ENCODE measurements at regions not wholly inside any gene's neighbourhood (a gene's known extent, or its start where the extent isn't known, plus 50 kb on each side); places are given as distances from the start of the nearest gene placed in this dataset.

DNA sequence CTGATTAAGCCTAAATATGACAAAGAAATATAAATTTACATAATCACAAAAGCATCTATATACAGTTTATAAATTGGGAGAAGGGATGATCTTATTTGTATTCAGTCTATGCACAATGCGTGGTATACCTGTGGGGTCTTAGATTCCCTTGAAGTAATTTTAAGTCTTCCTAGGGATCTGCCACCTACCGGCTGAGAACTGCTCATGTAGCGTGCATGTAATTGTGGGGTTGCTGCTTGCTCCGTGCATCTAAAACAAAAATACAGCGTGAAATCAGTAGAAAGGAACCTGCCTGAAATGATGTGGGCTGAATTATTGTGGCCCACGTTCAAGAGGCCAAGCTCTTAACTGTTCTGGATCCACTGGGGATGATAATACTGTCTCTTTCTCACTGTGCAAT is 187.3 kb downstream of the MBOAT1 start:
- no peak for DNase-seq

DNA sequence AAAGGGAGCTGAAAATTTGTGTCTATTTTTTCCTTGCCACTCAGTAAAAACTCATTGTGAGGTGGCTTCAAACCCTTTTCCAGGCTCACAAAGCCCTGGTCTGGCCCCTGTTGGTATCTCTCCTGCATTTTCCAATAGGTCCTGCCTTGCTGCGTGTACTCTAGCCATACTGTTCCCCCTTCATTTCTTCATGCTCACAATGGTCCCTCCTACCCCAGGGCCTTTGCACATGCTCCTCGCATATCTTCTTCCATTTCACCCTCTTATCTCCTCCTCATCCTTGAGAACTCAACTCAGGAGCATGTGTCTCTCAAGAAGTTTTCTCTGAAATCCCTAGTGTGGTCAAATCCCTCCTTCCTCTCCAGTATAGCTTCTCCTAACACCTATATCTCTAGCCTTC is 186.6 kb downstream of the MBOAT1 start:
- DNase-seq: no peak

DNA sequence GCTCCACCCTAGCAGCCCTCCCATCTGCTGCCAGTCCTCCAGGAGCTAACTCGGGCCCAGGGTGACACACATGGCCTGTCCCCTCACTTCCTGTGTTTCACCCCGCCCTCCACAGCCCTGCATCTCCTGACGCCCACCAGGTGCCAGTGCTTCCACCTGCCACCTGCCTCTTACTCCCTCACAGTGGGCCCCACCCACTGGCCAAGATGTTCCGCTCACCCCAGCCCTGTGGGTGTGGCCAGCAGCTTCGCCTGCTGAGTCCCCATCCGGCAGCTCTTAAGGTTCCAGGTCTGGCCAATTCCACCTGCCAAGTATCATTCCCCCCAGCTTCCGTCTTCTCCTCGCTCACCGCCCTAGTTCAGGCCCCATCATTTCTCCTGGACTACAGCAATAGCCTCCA is 184.1 kb downstream of the MBOAT1 start:
- DNase-seq: no peak

DNA sequence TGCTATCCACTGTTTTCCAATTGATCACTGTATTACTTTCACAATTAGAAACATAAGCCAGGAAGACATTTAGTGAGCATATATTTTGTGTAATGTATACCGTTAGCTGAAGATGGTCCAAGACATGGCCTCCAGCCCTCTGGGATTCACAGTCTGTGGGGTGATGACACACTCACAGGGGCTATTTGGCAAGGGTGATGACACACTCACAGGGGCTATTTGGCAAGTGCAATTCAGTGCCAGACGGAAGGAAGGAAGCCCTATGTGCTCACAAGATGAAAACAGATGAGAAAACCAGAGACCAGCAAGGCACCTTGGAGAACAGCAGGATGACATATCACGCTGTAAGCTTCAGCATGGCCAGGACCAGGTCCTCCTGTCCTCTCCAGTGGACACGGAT is 183.7 kb downstream of the MBOAT1 start:
- DNase-seq: no peak

DNA sequence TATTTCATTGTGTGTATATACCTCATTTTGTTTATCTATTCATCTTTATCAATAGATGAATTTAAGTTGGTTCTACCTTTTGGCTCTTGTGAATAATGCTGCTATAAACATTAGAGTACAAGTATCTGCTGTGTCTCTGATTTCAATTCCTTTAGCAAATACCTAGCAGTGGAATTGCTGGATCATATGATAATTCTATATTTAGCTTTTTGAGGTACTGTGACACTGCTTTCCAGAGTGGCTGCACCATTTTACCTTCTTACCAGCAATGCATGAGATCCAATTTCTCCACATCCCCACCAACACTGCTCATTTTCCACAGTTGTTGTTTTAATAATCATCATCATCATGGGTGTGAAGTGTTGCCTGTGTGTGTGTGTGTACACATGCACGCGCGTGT is 182.3 kb downstream of the MBOAT1 start:
- DNase-seq: no peak

DNA sequence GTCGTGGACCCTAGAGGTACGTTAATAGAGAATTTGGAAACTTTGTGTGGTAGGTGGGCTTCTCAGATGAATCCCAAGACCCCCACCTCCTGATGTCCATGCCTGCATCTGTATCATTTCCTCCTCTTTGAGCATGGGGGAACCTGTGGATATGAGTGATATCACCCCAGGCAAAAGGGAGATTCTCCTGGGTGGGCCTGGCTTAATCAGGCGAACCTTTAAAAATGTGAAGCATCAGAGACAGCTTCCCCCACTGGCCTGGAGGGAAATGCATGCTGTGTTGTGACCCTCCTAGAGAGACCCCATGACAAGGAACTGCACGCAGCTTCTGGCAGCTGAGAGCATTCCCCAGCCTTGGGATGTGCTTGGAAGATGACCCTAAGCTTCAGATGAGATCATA is 180.9 kb downstream of the MBOAT1 start:
- DNase-seq: no peak

DNA sequence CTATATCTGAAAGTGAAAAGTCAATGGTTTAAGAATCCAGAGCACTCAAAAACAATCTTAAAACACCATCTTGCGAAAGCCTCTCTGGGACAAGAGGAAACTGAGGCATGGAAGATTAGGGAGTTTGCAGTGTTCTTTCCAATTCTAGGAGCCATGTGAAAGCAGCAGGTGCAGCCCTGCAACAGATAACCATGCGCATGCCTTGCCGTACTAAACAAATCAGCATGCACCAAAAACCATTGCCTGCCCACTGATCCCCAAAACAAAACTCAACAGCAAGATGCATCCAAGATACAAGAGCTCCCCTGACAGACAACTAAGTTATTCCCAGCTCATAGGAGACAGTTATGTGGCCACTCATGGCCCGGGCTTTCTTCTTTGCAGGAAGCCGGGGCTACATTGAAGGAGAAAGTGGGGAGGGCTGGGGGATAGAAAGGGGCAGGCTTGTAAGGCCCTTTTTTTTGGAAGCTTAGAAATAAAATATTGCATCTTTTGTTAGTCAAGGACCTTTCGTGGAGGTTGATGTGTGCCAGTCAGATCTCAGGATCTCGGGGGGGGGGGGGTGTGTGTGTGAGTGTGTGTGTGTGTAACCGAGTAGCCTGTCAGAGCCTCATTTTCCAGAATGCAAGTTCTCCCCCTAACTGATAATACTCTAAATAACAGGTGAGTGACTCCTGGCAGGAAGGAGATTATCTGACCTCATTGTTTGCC is 178.4 kb downstream of the MBOAT1 start:
- DNase-seq: no peak

DNA sequence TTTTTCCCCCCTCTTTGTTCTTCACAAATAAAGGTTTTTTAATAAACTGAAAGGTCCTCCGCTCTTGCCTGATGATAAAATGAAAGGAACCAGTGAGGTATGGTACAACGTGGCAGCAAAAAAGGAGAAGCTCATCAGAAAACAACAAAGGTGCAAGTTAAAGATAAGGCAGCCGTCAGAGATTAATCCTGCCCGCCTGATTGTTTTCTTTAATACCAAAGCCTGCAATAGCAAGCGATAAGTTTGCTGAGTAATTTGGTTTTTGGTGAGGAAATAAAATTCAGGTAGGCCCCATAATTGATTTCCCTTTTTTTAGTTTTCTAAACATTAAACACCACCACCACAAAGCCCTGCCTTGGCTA is 177.9 kb downstream of the MBOAT1 start:
- DNase-seq: no peak

DNA sequence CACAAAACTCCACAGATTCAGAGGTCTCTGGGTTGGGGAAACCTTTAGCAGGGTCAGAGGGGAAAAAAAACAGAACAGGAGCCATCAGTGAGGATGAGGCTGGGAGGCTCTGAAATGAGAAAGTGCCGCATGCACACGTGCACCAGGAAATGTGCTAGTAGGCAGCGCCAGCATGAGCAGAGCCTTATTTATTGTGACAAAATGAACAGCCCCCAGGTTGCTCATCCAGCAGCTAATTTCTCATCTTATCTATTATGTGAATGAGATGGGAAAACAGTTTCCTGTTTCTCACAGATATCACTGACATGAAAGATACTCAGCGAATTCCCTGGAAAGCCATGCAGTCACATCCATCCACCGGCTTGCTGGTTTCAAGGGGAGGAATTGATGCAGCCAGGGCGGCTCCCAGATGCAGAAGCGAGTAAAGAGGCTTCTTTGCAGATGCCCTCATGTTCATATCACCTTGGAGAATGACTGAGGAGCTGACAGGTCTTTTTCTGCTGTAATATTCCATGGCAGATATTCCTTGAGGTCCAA is 176.1 kb downstream of the MBOAT1 start:
- no peak for DNase-seq

DNA sequence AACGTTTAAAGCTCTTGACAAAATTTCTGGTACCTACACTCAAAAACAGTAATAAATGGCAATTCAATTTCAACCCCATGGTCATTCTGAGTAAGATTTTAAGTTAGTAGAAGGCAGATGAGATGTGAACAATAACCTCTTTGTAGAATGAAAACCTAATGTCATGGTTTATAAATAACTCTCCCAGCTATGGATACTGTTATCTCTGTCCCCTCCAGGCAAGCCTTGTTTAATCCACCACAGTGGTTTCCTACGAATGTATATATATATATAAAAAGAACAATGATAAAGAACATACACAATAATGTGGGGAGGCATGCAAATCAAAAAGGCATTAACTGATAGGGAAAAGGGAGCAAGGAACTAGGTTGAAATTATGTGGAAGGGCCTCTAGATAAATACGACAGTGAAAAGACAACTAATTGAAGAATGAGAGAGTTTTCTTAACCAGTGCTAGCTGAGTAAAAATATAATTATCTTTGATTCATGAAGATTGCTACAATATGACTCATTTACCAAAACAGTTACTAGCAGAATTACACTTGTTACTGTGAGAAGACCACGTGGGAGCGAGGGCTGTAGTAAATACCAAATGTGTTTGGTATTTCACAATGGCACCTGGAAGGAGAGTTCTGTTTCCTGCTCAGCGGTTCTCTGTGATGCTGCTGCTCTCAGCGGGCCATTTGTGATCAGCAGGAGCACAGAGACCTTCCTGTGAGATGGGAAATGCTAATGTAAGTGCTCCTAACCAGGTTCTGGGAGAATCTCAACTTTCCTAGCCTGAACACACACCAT is 173.7 kb downstream of the MBOAT1 start:
- no peak for DNase-seq

DNA sequence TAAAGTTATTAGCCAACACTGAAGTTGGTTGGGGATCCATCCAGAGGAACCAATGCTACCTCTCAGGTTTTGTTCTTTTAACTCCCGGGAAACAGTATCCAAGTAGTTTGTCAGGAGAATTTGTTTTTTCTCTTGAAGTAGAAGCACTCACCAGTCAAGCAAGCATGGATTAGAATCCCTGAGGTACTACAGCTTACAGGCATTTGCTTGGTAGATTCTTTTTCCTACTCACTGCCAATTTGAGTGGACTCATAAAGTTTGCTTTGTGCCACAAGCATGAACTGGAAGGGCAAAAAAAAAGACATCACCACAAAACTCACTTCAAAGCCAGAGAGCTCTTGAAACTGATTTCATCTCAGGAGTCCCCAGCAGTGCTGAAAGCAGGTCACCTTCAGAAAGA is 167.4 kb downstream of the MBOAT1 start:
- no peak for DNase-seq

Measured in stimulated activated CD4-positive, alpha-beta T cell treated with anti-CD3 and anti-CD28 coated beads, Interleukin-12 subunit alpha, Interleukin-12 subunit beta, amount 100 ng/mL, for 4 hours (primary cell).